ENCODE measurements at regions not wholly inside any gene's neighbourhood (a gene's known extent, or its start where the extent isn't known, plus 50 kb on each side); places are given as distances from the start of the nearest gene placed in this dataset.

- TF ChIP-seq FOXM1 (IDR thresholded peaks at IDR 0.05; ENCODE audit: low read depth) (no peak), EZH2phosphoT487 (IDR thresholded peaks at IDR 0.05; ENCODE audit: borderline replicate concordance, low read depth) (no peak), POLR2AphosphoS5 (IDR thresholded peaks at IDR 0.05; ENCODE audit: low read depth, low read length) (no peak), USF2 (IDR thresholded peaks at IDR 0.05; ENCODE audit: borderline replicate concordance, low read depth, low read length) (no peak), NFIC (IDR thresholded peaks at IDR 0.05; ENCODE audit: borderline replicate concordance) (no peak), REST (IDR thresholded peaks at IDR 0.05; ENCODE audit: low read depth, low read length) (no peak)
- TF ChIP-seq, protein P1, sequence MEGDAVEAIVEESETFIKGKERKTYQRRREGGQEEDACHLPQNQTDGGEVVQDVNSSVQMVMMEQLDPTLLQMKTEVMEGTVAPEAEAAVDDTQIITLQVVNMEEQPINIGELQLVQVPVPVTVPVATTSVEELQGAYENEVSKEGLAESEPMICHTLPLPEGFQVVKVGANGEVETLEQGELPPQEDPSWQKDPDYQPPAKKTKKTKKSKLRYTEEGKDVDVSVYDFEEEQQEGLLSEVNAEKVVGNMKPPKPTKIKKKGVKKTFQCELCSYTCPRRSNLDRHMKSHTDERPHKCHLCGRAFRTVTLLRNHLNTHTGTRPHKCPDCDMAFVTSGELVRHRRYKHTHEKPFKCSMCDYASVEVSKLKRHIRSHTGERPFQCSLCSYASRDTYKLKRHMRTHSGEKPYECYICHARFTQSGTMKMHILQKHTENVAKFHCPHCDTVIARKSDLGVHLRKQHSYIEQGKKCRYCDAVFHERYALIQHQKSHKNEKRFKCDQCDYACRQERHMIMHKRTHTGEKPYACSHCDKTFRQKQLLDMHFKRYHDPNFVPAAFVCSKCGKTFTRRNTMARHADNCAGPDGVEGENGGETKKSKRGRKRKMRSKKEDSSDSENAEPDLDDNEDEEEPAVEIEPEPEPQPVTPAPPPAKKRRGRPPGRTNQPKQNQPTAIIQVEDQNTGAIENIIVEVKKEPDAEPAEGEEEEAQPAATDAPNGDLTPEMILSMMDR (IDR thresholded peaks at IDR 0.05): no peak
These were observed 111.0 kb upstream of the TJP1 start for GRCh38 chr15:29933042-29933803.
